ENCODE measurements at regions not wholly inside any gene's neighbourhood (a gene's known extent, or its start where the extent isn't known, plus 50 kb on each side); places are given as distances from the start of the nearest gene placed in this dataset.

GRCh38 chr11:115745610-115746512 is 241.6 kb upstream of the CADM1 start:
- DNase-seq (ENCODE audit: low spot score) (peak; percentile 14), ATAC-seq (peak; percentile 30)
- H3K4me3 Mint-ChIP-seq: no peak overlapping the region
- TF ChIP-seq POLR2AphosphoS5 (IDR thresholded peaks at IDR 0.05; ENCODE audit: low read depth) (no peak), ZNF331 (CRISPR knock-in tag; IDR thresholded peaks at IDR 0.05; ENCODE audit: low read depth) (no peak), JUNB (IDR thresholded peaks at IDR 0.05; ENCODE audit: unreplicated experiment) (no peak), NANOG (IDR thresholded peaks at IDR 0.05; ENCODE audit: borderline replicate concordance) (no peak), EZH2 (IDR thresholded peaks at IDR 0.05; ENCODE audit: low read depth, unreplicated experiment) (no peak), ZNF114 (CRISPR knock-in tag; IDR thresholded peaks at IDR 0.05) (no peak), CREB1 (CRISPR knock-in tag; IDR thresholded peaks at IDR 0.05; ENCODE audit: low read depth) (no peak), ETS1 (IDR thresholded peaks at IDR 0.05) (no peak)
- TF ChIP-seq, protein P1, sequence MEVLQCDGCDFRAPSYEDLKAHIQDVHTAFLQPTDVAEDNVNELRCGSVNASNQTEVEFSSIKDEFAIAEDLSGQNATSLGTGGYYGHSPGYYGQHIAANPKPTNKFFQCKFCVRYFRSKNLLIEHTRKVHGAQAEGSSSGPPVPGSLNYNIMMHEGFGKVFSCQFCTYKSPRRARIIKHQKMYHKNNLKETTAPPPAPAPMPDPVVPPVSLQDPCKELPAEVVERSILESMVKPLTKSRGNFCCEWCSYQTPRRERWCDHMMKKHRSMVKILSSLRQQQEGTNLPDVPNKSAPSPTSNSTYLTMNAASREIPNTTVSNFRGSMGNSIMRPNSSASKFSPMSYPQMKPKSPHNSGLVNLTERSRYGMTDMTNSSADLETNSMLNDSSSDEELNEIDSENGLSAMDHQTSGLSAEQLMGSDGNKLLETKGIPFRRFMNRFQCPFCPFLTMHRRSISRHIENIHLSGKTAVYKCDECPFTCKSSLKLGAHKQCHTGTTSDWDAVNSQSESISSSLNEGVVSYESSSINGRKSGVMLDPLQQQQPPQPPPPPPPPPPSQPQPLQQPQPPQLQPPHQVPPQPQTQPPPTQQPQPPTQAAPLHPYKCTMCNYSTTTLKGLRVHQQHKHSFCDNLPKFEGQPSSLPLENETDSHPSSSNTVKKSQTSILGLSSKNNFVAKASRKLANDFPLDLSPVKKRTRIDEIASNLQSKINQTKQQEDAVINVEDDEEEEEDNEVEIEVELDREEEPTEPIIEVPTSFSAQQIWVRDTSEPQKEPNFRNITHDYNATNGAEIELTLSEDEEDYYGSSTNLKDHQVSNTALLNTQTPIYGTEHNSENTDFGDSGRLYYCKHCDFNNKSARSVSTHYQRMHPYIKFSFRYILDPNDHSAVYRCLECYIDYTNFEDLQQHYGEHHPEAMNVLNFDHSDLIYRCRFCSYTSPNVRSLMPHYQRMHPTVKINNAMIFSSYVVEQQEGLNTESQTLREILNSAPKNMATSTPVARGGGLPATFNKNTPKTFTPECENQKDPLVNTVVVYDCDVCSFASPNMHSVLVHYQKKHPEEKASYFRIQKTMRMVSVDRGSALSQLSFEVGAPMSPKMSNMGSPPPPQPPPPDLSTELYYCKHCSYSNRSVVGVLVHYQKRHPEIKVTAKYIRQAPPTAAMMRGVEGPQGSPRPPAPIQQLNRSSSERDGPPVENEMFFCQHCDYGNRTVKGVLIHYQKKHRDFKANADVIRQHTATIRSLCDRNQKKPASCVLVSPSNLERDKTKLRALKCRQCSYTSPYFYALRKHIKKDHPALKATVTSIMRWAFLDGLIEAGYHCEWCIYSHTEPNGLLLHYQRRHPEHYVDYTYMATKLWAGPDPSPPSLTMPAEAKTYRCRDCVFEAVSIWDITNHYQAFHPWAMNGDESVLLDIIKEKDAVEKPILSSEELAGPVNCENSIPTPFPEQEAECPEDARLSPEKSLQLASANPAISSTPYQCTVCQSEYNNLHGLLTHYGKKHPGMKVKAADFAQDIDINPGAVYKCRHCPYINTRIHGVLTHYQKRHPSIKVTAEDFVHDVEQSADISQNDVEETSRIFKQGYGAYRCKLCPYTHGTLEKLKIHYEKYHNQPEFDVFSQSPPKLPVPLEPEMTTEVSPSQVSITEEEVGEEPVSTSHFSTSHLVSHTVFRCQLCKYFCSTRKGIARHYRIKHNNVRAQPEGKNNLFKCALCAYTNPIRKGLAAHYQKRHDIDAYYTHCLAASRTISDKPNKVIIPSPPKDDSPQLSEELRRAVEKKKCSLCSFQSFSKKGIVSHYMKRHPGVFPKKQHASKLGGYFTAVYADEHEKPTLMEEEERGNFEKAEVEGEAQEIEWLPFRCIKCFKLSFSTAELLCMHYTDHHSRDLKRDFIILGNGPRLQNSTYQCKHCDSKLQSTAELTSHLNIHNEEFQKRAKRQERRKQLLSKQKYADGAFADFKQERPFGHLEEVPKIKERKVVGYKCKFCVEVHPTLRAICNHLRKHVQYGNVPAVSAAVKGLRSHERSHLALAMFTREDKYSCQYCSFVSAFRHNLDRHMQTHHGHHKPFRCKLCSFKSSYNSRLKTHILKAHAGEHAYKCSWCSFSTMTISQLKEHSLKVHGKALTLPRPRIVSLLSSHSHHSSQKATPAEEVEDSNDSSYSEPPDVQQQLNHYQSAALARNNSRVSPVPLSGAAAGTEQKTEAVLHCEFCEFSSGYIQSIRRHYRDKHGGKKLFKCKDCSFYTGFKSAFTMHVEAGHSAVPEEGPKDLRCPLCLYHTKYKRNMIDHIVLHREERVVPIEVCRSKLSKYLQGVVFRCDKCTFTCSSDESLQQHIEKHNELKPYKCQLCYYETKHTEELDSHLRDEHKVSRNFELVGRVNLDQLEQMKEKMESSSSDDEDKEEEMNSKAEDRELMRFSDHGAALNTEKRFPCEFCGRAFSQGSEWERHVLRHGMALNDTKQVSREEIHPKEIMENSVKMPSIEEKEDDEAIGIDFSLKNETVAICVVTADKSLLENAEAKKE (CRISPR knock-in tag; IDR thresholded peaks at IDR 0.05): no peak
- no peaks in the 10 kb centered on the region for H3K79me2 ChIP-seq (replicated peaks; ENCODE audit: insufficient read depth)
- no peak overlapping the region for H3K4me2 ChIP-seq
- no peaks in the 10 kb centered on the region for H3K9me3 Mint-ChIP-seq
- H3F3A ChIP-seq (replicated peaks; ENCODE audit: low read depth): no peaks in the 10 kb centered on the region
- no peaks in the 10 kb centered on the region; the same call in 1 of the 2 replicates for H3K27me3 ChIP-seq (ENCODE audit: insufficient read depth)
- H3K27ac ChIP-seq (ENCODE audit: low read depth): no peak overlapping the region
- H3K4me1 Mint-ChIP-seq: peaks cover 33% of the 10 kb centered on the region
- H2AFZ ChIP-seq: peak overlapping the region; percentile 74; the same call in 1 of the 2 replicates
- no peaks in the 10 kb centered on the region for H3K36me3 ChIP-seq (ENCODE audit: insufficient read depth)
- peaks cover 23% of the 10 kb centered on the region for H3K4me1 ChIP-seq (ENCODE audit: insufficient read depth)
- no peak overlapping the region for H3K4me3 ChIP-seq
- H4K20me1 ChIP-seq (replicated peaks; ENCODE audit: insufficient read depth): no peaks in the 10 kb centered on the region
- 0 out of 2 replicates have a peak, but pooled peaks cover 2% of the 10 kb centered on the region for H3K9me2 ChIP-seq (ENCODE audit: insufficient read depth)
- H3K27me3 Mint-ChIP-seq (ENCODE audit: insufficient read depth, low read depth, poor library complexity): peaks cover 18% of the 10 kb centered on the region
- H3K36me3 Mint-ChIP-seq (ENCODE audit: low read depth): no peaks in the 10 kb centered on the region
- H3K27ac Mint-ChIP-seq: no peak overlapping the region
